LNCaP clone FGC (cell line): ENCODE measurements at regions not wholly inside any gene's neighbourhood (a gene's known extent, or its start where the extent isn't known, plus 50 kb on each side); places are given as distances from the start of the nearest gene placed in this dataset.

Experiments
- DNase-seq: peaks from one replicate; pipeline ENCODE4 v3.0.0-alpha.2; 2011; ENCODE audit warnings: low read depth
- H3K4me3 ChIP-seq: 2 replicates; pipeline ENCODE4 v1.5.1; 2011; ENCODE audit warnings: mild to moderate bottlenecking, low read depth, low read length, control low read depth
- CTCF ChIP-seq: IDR thresholded peaks from 2 replicates; pipeline ENCODE4 v1.5.1; 2012; ENCODE audit warnings: mild to moderate bottlenecking; ENCODE audit not compliant: control insufficient read depth, insufficient read depth; ENCODE audit errors: extremely low read depth

GRCh38 chr17:27391427-27391826 lies 64.8 kb upstream of the KSR1 start:
- H3K4me3 ChIP-seq: no peak overlapping the region
- DNase-seq: no peak

GRCh38 chr17:27396045-27396444 lies 60.2 kb upstream of the KSR1 start:
- DNase-seq: no peak
- no peak for TF ChIP-seq CTCF
- no peak overlapping the region for H3K4me3 ChIP-seq

More at GRCh38 chr17:27391427-27391826, 64.8 kb upstream of the KSR1 start:
- TF ChIP-seq CTCF: no peak

- no peak overlapping the region for H3K4me3 ChIP-seq
- TF ChIP-seq CTCF: no peak
- DNase-seq: no peak
These were observed 59.3 kb upstream of the KSR1 start for GRCh38 chr17:27396941-27397340.

DNA sequence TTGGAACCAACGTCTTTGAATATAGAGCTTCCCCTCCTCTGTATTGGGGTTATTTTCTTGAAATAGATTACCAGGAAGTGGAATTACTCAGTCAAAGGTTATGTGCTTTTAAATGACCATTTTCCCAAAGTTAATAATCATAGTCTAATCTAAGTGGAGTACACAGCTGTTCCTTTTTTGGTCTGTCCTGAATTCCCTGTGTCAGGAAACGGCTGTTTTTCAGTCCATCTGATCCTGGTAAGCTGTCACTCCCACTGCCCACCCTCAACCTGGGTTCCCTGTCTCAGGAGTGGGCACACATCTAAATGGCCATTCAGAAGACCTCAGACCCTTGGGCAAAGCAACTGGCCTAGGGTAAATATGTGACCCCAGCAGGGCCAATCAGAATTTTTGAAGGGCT lies 57.6 kb upstream of the KSR1 start:
- no peak for DNase-seq
- no peak overlapping the region for H3K4me3 ChIP-seq
- no peak for TF ChIP-seq CTCF

DNA sequence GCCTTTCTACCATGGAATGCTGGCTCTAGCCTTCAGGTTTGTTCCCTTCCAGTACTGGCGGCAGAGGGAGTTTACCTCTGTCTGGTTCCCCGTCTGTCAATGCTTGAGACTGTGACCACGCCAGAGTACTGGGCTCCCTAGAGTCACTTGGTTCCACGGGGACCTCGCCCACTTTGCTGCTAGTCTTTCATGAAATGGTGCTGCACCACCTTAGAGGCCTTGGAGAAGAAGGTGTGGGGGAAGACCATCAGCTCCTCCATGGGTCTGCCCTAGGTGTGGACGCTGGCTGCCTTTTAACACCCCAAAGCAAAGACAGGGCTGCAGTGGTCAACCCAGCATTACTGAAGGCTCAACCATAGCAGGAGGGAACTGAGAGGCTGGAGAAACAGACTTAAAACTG lies 55.3 kb upstream of the KSR1 start:
- no peak for TF ChIP-seq CTCF
- no peak overlapping the region for H3K4me3 ChIP-seq
- DNase-seq: no peak

DNA sequence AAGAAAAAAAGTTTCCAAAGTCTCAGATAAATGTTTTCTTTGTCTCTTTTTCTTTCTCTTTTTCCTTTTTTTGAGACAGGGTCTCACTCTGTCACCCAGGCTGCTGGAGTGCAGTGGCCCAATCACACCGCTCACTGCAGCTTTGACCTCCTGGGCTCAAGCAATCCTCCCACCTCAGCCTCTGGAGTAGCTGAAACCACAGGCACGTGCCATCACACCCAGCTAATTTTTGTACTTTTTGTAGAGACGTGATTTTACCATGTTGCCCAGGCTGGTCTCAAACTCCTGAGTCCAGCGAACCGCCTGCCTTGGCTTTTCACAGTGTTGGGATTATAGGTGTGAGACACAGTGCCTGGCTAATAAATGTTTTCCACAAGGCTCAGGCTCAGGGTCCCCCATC lies 53.3 kb upstream of the KSR1 start:
- H3K4me3 ChIP-seq: no peak overlapping the region

More for the DNA sequence above, 53.3 kb upstream of the KSR1 start:
- no peak for DNase-seq
- no peak for TF ChIP-seq CTCF
